Cardiac muscle cell (in vitro differentiated cells and primary cell): ENCODE measurements at regions not wholly inside any gene's neighbourhood (a gene's known extent, or its start where the extent isn't known, plus 50 kb on each side); places are given as distances from the start of the nearest gene placed in this dataset.
A peak's percentile ranks its signal among the peaks of the same experiment; 100 is the strongest.

Experiments used
- DNase-seq, 2 donors: peaks; one replicate each; pipeline versions ENCODE4 v3.0.0 to v3.0.0-alpha.2; 2010 to 2017; ENCODE audit warnings: low read depth in 1 of 2, low spot score in 1 of 2
- H3K27ac ChIP-seq: fragments of 200-600 bp; sonication (generic); 2 replicates; pipeline ENCODE4 v1.5.1; 2016
- H3K27me3 ChIP-seq: fragments of 200-600 bp; sonication (generic); 2 replicates; pipeline ENCODE4 v1.6.0; 2016; ENCODE audit warnings: control low read depth
- H3K36me3 ChIP-seq: fragments of 200-600 bp; sonication (generic); 2 replicates; pipeline ENCODE4 v1.5.1; 2016; ENCODE audit warnings: control low read depth
- H3K4me1 ChIP-seq: fragments of 200-600 bp; sonication (generic); 2 replicates; pipeline ENCODE4 v1.8.1; 2017; ENCODE audit warnings: low read depth, mild to moderate bottlenecking, mixed run types
- H3K4me3 ChIP-seq: fragments of 200-600 bp; sonication (generic); 2 replicates; pipeline ENCODE4 v1.5.1; 2016; ENCODE audit warnings: mild to moderate bottlenecking
- H3K9me3 ChIP-seq: fragments of 200-600 bp; sonication (generic); 2 replicates; pipeline ENCODE4 v1.5.1; 2017; ENCODE audit warnings: low read depth, mild to moderate bottlenecking, control low read depth
- TF ChIP-seq, protein P1 (sequence below): IDR thresholded peaks from 2 replicates; pipeline ENCODE4 v1.5.1; 2012; ENCODE audit warnings: low read depth, mild to moderate bottlenecking, low read length

GRCh38 chr10:44680764-44681163 lies 230.4 kb upstream of the TMEM72 start:
- H3K4me1 ChIP-seq = no peaks in the 10 kb centered on the region
- no peak overlapping the region for H3K27ac ChIP-seq
- no peak for DNase-seq
- no peaks in the 10 kb centered on the region for H3K27me3 ChIP-seq
- H3K9me3 ChIP-seq = no peaks in the 10 kb centered on the region
- no peaks in the 10 kb centered on the region for H3K36me3 ChIP-seq
- H3K4me3 ChIP-seq = no peak overlapping the region
- TF ChIP-seq, protein P1, sequence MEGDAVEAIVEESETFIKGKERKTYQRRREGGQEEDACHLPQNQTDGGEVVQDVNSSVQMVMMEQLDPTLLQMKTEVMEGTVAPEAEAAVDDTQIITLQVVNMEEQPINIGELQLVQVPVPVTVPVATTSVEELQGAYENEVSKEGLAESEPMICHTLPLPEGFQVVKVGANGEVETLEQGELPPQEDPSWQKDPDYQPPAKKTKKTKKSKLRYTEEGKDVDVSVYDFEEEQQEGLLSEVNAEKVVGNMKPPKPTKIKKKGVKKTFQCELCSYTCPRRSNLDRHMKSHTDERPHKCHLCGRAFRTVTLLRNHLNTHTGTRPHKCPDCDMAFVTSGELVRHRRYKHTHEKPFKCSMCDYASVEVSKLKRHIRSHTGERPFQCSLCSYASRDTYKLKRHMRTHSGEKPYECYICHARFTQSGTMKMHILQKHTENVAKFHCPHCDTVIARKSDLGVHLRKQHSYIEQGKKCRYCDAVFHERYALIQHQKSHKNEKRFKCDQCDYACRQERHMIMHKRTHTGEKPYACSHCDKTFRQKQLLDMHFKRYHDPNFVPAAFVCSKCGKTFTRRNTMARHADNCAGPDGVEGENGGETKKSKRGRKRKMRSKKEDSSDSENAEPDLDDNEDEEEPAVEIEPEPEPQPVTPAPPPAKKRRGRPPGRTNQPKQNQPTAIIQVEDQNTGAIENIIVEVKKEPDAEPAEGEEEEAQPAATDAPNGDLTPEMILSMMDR = no peak

GRCh38 chr10:44682507-44682906 lies 228.6 kb upstream of the TMEM72 start:
- no peaks in the 10 kb centered on the region for H3K27me3 ChIP-seq
- H3K4me3 ChIP-seq = no peak overlapping the region
- no peak overlapping the region for H3K27ac ChIP-seq
- no peaks in the 10 kb centered on the region for H3K36me3 ChIP-seq
- no peak for DNase-seq
- TF ChIP-seq, protein P1 = no peak
- no peaks in the 10 kb centered on the region for H3K4me1 ChIP-seq
- no peaks in the 10 kb centered on the region for H3K9me3 ChIP-seq

GRCh38 chr10:44684661-44685060 lies 226.5 kb upstream of the TMEM72 start:
- Histone ChIP-seq H3K27me3 (no peaks in the 10 kb centered on the region), H3K9me3 (no peaks in the 10 kb centered on the region), H3K4me3 (no peak overlapping the region), H3K4me1 (no peaks in the 10 kb centered on the region), H3K36me3 (no peaks in the 10 kb centered on the region), H3K27ac (no peak overlapping the region)
- TF ChIP-seq, protein P1 = no peak
- DNase-seq = no peak

GRCh38 chr10:44685220-44685619 lies 225.9 kb upstream of the TMEM72 start:
- TF ChIP-seq, protein P1 = no peak
- H3K4me1 ChIP-seq = no peaks in the 10 kb centered on the region
- no peak for DNase-seq
- no peak overlapping the region for H3K27ac ChIP-seq
- no peaks in the 10 kb centered on the region for H3K27me3 ChIP-seq
- no peaks in the 10 kb centered on the region for H3K9me3 ChIP-seq
- H3K4me3 ChIP-seq = no peak overlapping the region
- no peaks in the 10 kb centered on the region for H3K36me3 ChIP-seq

DNA sequence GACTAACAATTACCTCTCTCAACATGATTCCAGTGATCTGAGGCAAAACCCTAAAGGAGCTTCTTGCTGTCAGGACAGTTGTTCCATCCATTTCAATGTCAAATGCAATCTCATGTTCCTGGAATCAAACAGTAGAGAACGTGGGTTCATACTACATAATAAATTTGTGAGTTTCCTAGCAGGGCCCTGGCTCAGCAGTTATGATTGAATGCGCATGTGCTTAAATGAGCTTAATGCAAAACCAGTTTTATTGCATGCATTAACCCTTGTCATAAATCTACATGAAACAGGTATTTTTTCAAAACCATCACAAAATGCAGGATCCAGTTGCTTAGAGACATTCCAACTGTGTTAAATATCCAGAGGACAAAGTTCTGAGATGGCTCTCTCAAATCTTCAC lies 225.4 kb upstream of the TMEM72 start:
- DNase-seq = no peak
- Histone ChIP-seq H3K9me3 (no peaks in the 10 kb centered on the region), H3K4me1 (no peaks in the 10 kb centered on the region), H3K27ac (no peak overlapping the region), H3K27me3 (no peaks in the 10 kb centered on the region), H3K4me3 (no peak overlapping the region), H3K36me3 (no peaks in the 10 kb centered on the region)
- TF ChIP-seq, protein P1 = no peak

DNA sequence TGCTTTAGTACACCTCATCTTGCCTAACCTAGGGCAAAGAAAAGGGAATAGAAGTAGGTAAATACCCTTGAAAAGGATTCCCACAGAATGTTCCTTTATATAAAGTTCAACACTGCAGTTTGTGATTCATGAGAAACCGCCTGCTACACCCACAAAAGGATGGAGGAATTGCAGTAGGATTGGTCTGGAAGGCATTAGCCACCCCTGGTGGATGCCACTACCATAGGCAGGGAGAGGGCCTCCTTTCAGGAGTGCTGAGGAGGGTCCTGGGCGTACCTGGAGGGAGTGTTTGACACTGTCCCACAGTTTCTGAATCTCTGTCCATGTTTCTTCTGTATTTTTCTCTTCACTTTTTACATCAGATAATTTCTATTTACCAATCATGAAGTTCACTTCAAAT lies 221.8 kb upstream of the TMEM72 start:
- no peak overlapping the region for H3K27ac ChIP-seq
- no peak for DNase-seq
- H3K4me3 ChIP-seq = no peak overlapping the region
- H3K9me3 ChIP-seq = no peaks in the 10 kb centered on the region
- no peaks in the 10 kb centered on the region for H3K4me1 ChIP-seq
- no peaks in the 10 kb centered on the region for H3K27me3 ChIP-seq
- TF ChIP-seq, protein P1 = peak; percentile 28
- H3K36me3 ChIP-seq = no peaks in the 10 kb centered on the region
